Transverse colon (tissue), 3 donors: ENCODE measurements at regions not wholly inside any gene's neighbourhood (a gene's known extent, or its start where the extent isn't known, plus 50 kb on each side); places are given as distances from the start of the nearest gene placed in this dataset.

ENCODE experiments used
- CTCF ChIP-seq, 5 experiments: fragments of 200-600 bp in 3 of 5; fragments of 450-650 bp in 2 of 5; sonication (generic) in 3 of 5; IDR thresholded peaks; 1 replicate in 2 of 5; 2 replicates in 3 of 5; pipeline ENCODE4 v1.5.1; 2016 to 2017; ENCODE audit warnings: antibody characterized with exemption in 5 of 5, inconsistent platforms in 3 of 5, mild to moderate bottlenecking in 2 of 5, moderate library complexity in 1 of 5
- EP300 ChIP-seq: sonication (generic); formaldehyde crosslinking; IDR thresholded peaks from one replicate; pipeline ENCODE4 v1.6.1; 2017; ENCODE audit warnings: antibody characterized with exemption, low read depth
- POLR2A ChIP-seq: fragments of 450-650 bp; IDR thresholded peaks from one replicate; pipeline ENCODE4 v1.6.1; 2016; ENCODE audit warnings: antibody characterized with exemption, mild to moderate bottlenecking, moderate library complexity

GRCh38 chr5:103486739-103487138 lies 75.8 kb downstream of the NUDT12 start:
- TF ChIP-seq CTCF (IDR thresholded peaks at IDR 0.05) (no peak), POLR2A (no peak), EP300 (no peak)
